Liver (tissue), 8 donors: ENCODE measurements at regions not wholly inside any gene's neighbourhood (a gene's known extent, or its start where the extent isn't known, plus 50 kb on each side); places are given as distances from the start of the nearest gene placed in this dataset.

Source experiments
- DNase-seq: peaks from one replicate; pipeline ENCODE4 v3.0.0-alpha.2; 2017; ENCODE audit warnings: low spot score
- H3K27ac ChIP-seq, 2 donors: one replicate each; pipeline ENCODE4 v1.7.0; 2013; ENCODE audit warnings: inconsistent platforms in 2 of 2, low read length in 2 of 2, control low read depth in 1 of 2, low read depth in 1 of 2, mild to moderate bottlenecking in 1 of 2
- H3K27me3 ChIP-seq, 4 donors: one replicate each; pipeline versions ENCODE4 v1.6.1 to v1.7.0; 2013; ENCODE audit warnings: low read length in 3 of 4, inconsistent platforms in 1 of 4, mild to moderate bottlenecking in 1 of 4, moderate library complexity in 1 of 4; ENCODE audit not compliant: control insufficient read depth in 4 of 4, insufficient read depth in 4 of 4
- H3K36me3 ChIP-seq, 4 donors: one replicate each; pipeline versions ENCODE4 v1.6.1 to v1.7.0; 2013; ENCODE audit warnings: low read length in 3 of 4, mild to moderate bottlenecking in 3 of 4, low read depth in 1 of 4, moderate library complexity in 1 of 4; ENCODE audit not compliant: control insufficient read depth in 4 of 4, insufficient read depth in 3 of 4
- H3K4me1 ChIP-seq, 4 donors: one replicate each; pipeline versions ENCODE4 v1.6.1 to v1.7.0; 2013; ENCODE audit warnings: low read length in 3 of 4, mild to moderate bottlenecking in 3 of 4, moderate library complexity in 1 of 4; ENCODE audit not compliant: control insufficient read depth in 4 of 4, insufficient read depth in 4 of 4
- H3K4me3 ChIP-seq, 3 donors: one replicate each; pipeline versions ENCODE4 v1.6.1 to v1.7.0; 2013; ENCODE audit warnings: low read length in 3 of 3, control low read depth in 1 of 3, low read depth in 1 of 3, mild to moderate bottlenecking in 1 of 3
- H3K9ac ChIP-seq, 2 donors: one replicate each; pipeline ENCODE4 v1.7.0; 2013; ENCODE audit warnings: low read length in 2 of 2, mild to moderate bottlenecking in 2 of 2, moderate library complexity in 2 of 2, control low read depth in 1 of 2, low read depth in 1 of 2
- H3K9me3 ChIP-seq, 4 donors: one replicate each; pipeline versions ENCODE4 v1.6.1 to v1.7.0; 2013; ENCODE audit warnings: low read length in 3 of 4; ENCODE audit not compliant: control insufficient read depth in 4 of 4
- EGR1 ChIP-seq, 2 donors: IDR thresholded peaks; 2 replicates each; pipeline ENCODE4 v1.6.1; 2016 to 2018; ENCODE audit warnings: antibody characterized with exemption in 2 of 2, low read depth in 2 of 2
- FOXA1 ChIP-seq: IDR thresholded peaks from 2 replicates; pipeline ENCODE4 v1.6.1; 2016; ENCODE audit warnings: antibody characterized with exemption
- FOXA2 ChIP-seq: IDR thresholded peaks from 2 replicates; pipeline ENCODE4 v1.6.1; 2016; ENCODE audit warnings: antibody characterized with exemption
- GABPA ChIP-seq, 2 donors: IDR thresholded peaks in 1 of 2; conservative IDR thresholded peaks in 1 of 2; 2 replicates each; pipeline ENCODE4 v1.6.1; 2016; ENCODE audit warnings: antibody characterized with exemption in 2 of 2, mild to moderate bottlenecking in 1 of 2, moderate library complexity in 1 of 2
- HNF4G ChIP-seq: IDR thresholded peaks from 2 replicates; pipeline ENCODE4 v1.6.1; 2016; ENCODE audit warnings: antibody characterized with exemption
- JUND ChIP-seq, 2 donors: IDR thresholded peaks; 2 replicates each; pipeline ENCODE4 v1.6.1; 2016; ENCODE audit warnings: antibody characterized with exemption in 2 of 2
- NR2F2 ChIP-seq: IDR thresholded peaks from 2 replicates; pipeline ENCODE4 v1.6.1; 2016; ENCODE audit warnings: antibody characterized with exemption
- RAD21 ChIP-seq, 2 donors: IDR thresholded peaks; 2 replicates each; pipeline ENCODE4 v1.6.1; 2016; ENCODE audit warnings: antibody characterized with exemption in 2 of 2, mild to moderate bottlenecking in 2 of 2
- REST ChIP-seq: IDR thresholded peaks from 2 replicates; pipeline ENCODE4 v1.6.1; 2016; ENCODE audit warnings: antibody characterized with exemption, mild to moderate bottlenecking
- RXRA ChIP-seq, 2 donors: IDR thresholded peaks; 2 replicates each; pipeline ENCODE4 v1.6.1; 2017 to 2018; ENCODE audit warnings: antibody characterized with exemption in 2 of 2, mild to moderate bottlenecking in 1 of 2
- SP1 ChIP-seq: IDR thresholded peaks from 2 replicates; pipeline ENCODE4 v1.6.1; 2018; ENCODE audit warnings: antibody characterized with exemption, mild to moderate bottlenecking
- YY1 ChIP-seq: IDR thresholded peaks from 2 replicates; pipeline ENCODE4 v1.6.1; 2016; ENCODE audit warnings: antibody characterized with exemption, mild to moderate bottlenecking
- ZBTB33 ChIP-seq: IDR thresholded peaks from 2 replicates; pipeline ENCODE4 v1.6.1; 2016; ENCODE audit warnings: antibody characterized with exemption
- WGBS: extraction: QIAGEN DNeasy Blood & Tissue Kit; methylation state at CpG from one replicate; pipeline ENCODE4 v1.1.7; 2013; 5-methylcytosine and 5-hydroxymethylcytosine counted together
- TF ChIP-seq, protein P1 (sequence below): fragments of 150-350 bp; IDR thresholded peaks from 2 replicates; pipeline ENCODE4 v1.5.1; 2017; ENCODE audit warnings: improper control_type of control experiment, low read depth, low read length; ENCODE audit not compliant: missing input control
- TF ChIP-seq, protein P2 (sequence below): IDR thresholded peaks from 2 replicates; pipeline ENCODE4 v1.6.1; 2016; ENCODE audit warnings: antibody characterized with exemption
- donor health status: healthy.
- donor health status: healthy.
- donor health status: healthy.
- donor health status: healthy.
- donor health status: healthy.

- H3K27ac ChIP-seq, result no peak overlapping the region
Observed at GRCh38 chr5:50576265-50576664, 90.2 kb upstream of the PARP8 start.

GRCh38 chr5:50576686-50577256, 89.7 kb upstream of the PARP8 start:
- Histone ChIP-seq H3K36me3 (no peaks in the 10 kb centered on the region), H3K9me3 (no peaks in the 10 kb centered on the region), H3K4me3 (no peak overlapping the region), H3K4me1 (no peaks in the 10 kb centered on the region), H3K27me3 (no peaks in the 10 kb centered on the region), H3K27ac (no peak overlapping the region), H3K9ac (no peak overlapping the region)
- no peak for DNase-seq
- 43% methylated on average over 1 of the region's 1 CpG for WGBS
- no peak for TF ChIP-seq FOXA1
- no peak for TF ChIP-seq RXRA (IDR thresholded peaks at IDR 0.05)
- TF ChIP-seq GABPA (IDR thresholded peaks at IDR 0.05 in 1 of 2, conservative IDR thresholded peaks at IDR 0.05 in 1 of 2), result no peak
- TF ChIP-seq, protein P1, sequence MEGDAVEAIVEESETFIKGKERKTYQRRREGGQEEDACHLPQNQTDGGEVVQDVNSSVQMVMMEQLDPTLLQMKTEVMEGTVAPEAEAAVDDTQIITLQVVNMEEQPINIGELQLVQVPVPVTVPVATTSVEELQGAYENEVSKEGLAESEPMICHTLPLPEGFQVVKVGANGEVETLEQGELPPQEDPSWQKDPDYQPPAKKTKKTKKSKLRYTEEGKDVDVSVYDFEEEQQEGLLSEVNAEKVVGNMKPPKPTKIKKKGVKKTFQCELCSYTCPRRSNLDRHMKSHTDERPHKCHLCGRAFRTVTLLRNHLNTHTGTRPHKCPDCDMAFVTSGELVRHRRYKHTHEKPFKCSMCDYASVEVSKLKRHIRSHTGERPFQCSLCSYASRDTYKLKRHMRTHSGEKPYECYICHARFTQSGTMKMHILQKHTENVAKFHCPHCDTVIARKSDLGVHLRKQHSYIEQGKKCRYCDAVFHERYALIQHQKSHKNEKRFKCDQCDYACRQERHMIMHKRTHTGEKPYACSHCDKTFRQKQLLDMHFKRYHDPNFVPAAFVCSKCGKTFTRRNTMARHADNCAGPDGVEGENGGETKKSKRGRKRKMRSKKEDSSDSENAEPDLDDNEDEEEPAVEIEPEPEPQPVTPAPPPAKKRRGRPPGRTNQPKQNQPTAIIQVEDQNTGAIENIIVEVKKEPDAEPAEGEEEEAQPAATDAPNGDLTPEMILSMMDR, result no peak
- no peak for TF ChIP-seq FOXA2
- no peak for TF ChIP-seq RAD21 (IDR thresholded peaks at IDR 0.05)
- TF ChIP-seq ZBTB33, result no peak
- TF ChIP-seq, protein P2, sequence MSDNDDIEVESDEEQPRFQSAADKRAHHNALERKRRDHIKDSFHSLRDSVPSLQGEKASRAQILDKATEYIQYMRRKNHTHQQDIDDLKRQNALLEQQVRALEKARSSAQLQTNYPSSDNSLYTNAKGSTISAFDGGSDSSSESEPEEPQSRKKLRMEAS, result no peak
- TF ChIP-seq SP1, result no peak
- TF ChIP-seq NR2F2, result no peak
- no peak for TF ChIP-seq EGR1 (IDR thresholded peaks at IDR 0.05; ENCODE audit: low read depth in 2 of 2)
- TF ChIP-seq HNF4G, result no peak
- TF ChIP-seq JUND (IDR thresholded peaks at IDR 0.05), result no peak
- TF ChIP-seq YY1, result no peak

More at GRCh38 chr5:50576265-50576664, 90.2 kb upstream of the PARP8 start:
- Histone ChIP-seq H3K9me3 (no peaks in the 10 kb centered on the region), H3K4me3 (no peak overlapping the region), H3K36me3 (no peaks in the 10 kb centered on the region), H3K9ac (no peak overlapping the region), H3K27me3 (no peaks in the 10 kb centered on the region), H3K4me1 (no peaks in the 10 kb centered on the region)
- TF ChIP-seq REST, result no peak
- no peak for TF ChIP-seq ZBTB33
- TF ChIP-seq, protein P2, result no peak
- TF ChIP-seq EGR1 (IDR thresholded peaks at IDR 0.05; ENCODE audit: low read depth in 2 of 2), result no peak
- DNase-seq, result no peak
